Astrocyte (in vitro differentiated cells and primary cell): ENCODE measurements at regions not wholly inside any gene's neighbourhood (a gene's known extent, or its start where the extent isn't known, plus 50 kb on each side); places are given as distances from the start of the nearest gene placed in this dataset.
"Not testable (repeated sequence)": the region's sequence is repeated elsewhere in the genome, so short reads cannot be mapped to it uniquely, and the experiment has no call there.

Experiments used
- DNase-seq: peaks from one replicate; pipeline ENCODE4 v3.0.0-alpha.2; 2010; ENCODE audit warnings: low read depth
- FAIRE-seq: peaks from 2 replicates; lab custom pipeline; 2011; peaks lifted over from hg19 to GRCh38; lab: Jason Lieb, UNC
- H2AFZ ChIP-seq: 2 replicates; pipeline ENCODE4 v1.6.0; 2012; ENCODE audit warnings: low read depth, low read length, inconsistent platforms
- H3K27ac ChIP-seq: 2 replicates; pipeline ENCODE4 v1.5.1; 2011; ENCODE audit warnings: low read depth, low read length, inconsistent platforms
- H3K27me3 ChIP-seq: 2 replicates; pipeline ENCODE4 v1.6.0; 2011; ENCODE audit warnings: low read length, inconsistent platforms; ENCODE audit not compliant: insufficient read depth
- H3K36me3 ChIP-seq: 2 replicates; pipeline ENCODE4 v1.5.1; 2011; ENCODE audit warnings: low read length, inconsistent platforms; ENCODE audit not compliant: insufficient read depth
- H3K4me1 ChIP-seq: 2 replicates; pipeline ENCODE4 v1.5.1; 2011; ENCODE audit warnings: low read length, inconsistent platforms; ENCODE audit not compliant: insufficient read depth
- H3K4me2 ChIP-seq: 2 replicates; pipeline ENCODE4 v1.6.0; 2012; ENCODE audit warnings: low read length, inconsistent platforms
- H3K4me3 ChIP-seq: 2 replicates; pipeline ENCODE4 v1.5.1; 2011; ENCODE audit warnings: low read depth, mild to moderate bottlenecking, low read length, inconsistent platforms; ENCODE audit not compliant: insufficient read depth
- H3K79me2 ChIP-seq: 2 replicates; pipeline ENCODE4 v1.6.0; 2012; ENCODE audit warnings: mild to moderate bottlenecking, low read length, inconsistent platforms; ENCODE audit not compliant: insufficient read depth
- H3K9ac ChIP-seq: 2 replicates; pipeline ENCODE4 v1.6.0; 2012; ENCODE audit warnings: mild to moderate bottlenecking, low read length, inconsistent platforms
- H3K9me3 ChIP-seq: 2 replicates; pipeline ENCODE4 v1.5.1; 2012; ENCODE audit warnings: low read depth, mild to moderate bottlenecking, low read length, inconsistent platforms; ENCODE audit not compliant: insufficient read depth
- H4K20me1 ChIP-seq: 2 replicates; pipeline ENCODE4 v1.6.0; 2012; ENCODE audit warnings: low read length, inconsistent platforms; ENCODE audit not compliant: insufficient read depth
- H3K27ac Mint-ChIP-seq: one replicate; pipeline ENCODE4 v1.8.0; 2021; ENCODE audit warnings: mild to moderate bottlenecking, mixed read lengths; ENCODE audit not compliant: unreplicated experiment
- H3K27me3 Mint-ChIP-seq: one replicate; pipeline ENCODE4 v1.8.0; 2021; ENCODE audit warnings: low read depth, mixed read lengths; ENCODE audit not compliant: unreplicated experiment
- H3K36me3 Mint-ChIP-seq: one replicate; pipeline ENCODE4 v1.8.0; 2021; ENCODE audit warnings: low read depth, mixed read lengths; ENCODE audit not compliant: unreplicated experiment
- H3K4me1 Mint-ChIP-seq: one replicate; pipeline ENCODE4 v1.8.0; 2021; ENCODE audit warnings: low read depth, mixed read lengths; ENCODE audit not compliant: unreplicated experiment
- H3K4me3 Mint-ChIP-seq: one replicate; pipeline ENCODE4 v1.8.0; 2021; ENCODE audit warnings: mild to moderate bottlenecking, moderate library complexity, mixed read lengths; ENCODE audit not compliant: unreplicated experiment
- H3K9me3 Mint-ChIP-seq: one replicate; pipeline ENCODE4 v1.8.0; 2021; ENCODE audit warnings: mild to moderate bottlenecking, mixed read lengths; ENCODE audit not compliant: unreplicated experiment
- CTCF ChIP-seq: IDR thresholded peaks from 2 replicates; pipeline ENCODE4 v1.5.1; 2011; ENCODE audit warnings: low read depth, mild to moderate bottlenecking, inconsistent platforms, low read length, moderate library complexity; ENCODE audit not compliant: insufficient read depth
- EZH2 ChIP-seq: IDR thresholded peaks from 2 replicates; pipeline ENCODE4 v1.6.1; 2012; ENCODE audit warnings: mild to moderate bottlenecking, low read length, inconsistent platforms; ENCODE audit not compliant: insufficient read depth

GRCh38 chr10:53338199-53338598 is 565.6 kb upstream of the MBL2 start:
- not testable (repeated sequence) for DNase-seq, H3K36me3 ChIP-seq, H3K4me3 ChIP-seq, H2AFZ ChIP-seq, H3K27ac ChIP-seq, H3K4me1 Mint-ChIP-seq, H3K27ac Mint-ChIP-seq, H3K9me3 ChIP-seq, FAIRE-seq, H3K27me3 ChIP-seq, H3K36me3 Mint-ChIP-seq, H3K4me1 ChIP-seq, H3K9ac ChIP-seq, H3K79me2 ChIP-seq, H3K4me2 ChIP-seq, H3K27me3 Mint-ChIP-seq, H4K20me1 ChIP-seq, H3K4me3 Mint-ChIP-seq
- H3K9me3 Mint-ChIP-seq = peaks cover 14% of the 10 kb centered on the region

- not testable (repeated sequence) for H3K27me3 ChIP-seq, H3K27ac ChIP-seq, H3K9ac ChIP-seq, H3K4me3 Mint-ChIP-seq, H3K9me3 ChIP-seq, H3K4me1 ChIP-seq, H3K4me2 ChIP-seq, H3K36me3 ChIP-seq, H4K20me1 ChIP-seq, H3K36me3 Mint-ChIP-seq, H2AFZ ChIP-seq, H3K27me3 Mint-ChIP-seq, H3K4me1 Mint-ChIP-seq, FAIRE-seq, H3K79me2 ChIP-seq, H3K27ac Mint-ChIP-seq, H3K4me3 ChIP-seq, DNase-seq
- peaks cover 14% of the 10 kb centered on the region for H3K9me3 Mint-ChIP-seq
These were observed 563.3 kb upstream of the MBL2 start for GRCh38 chr10:53335803-53336422.

GRCh38 chr10:53331460-53331859 is 558.9 kb upstream of the MBL2 start:
- Histone ChIP-seq H3K27me3 (no peaks in the 10 kb centered on the region), H3K4me2 (no peak overlapping the region), H2AFZ (no peak overlapping the region), H3K4me3 (no peak overlapping the region), H4K20me1 (no peaks in the 10 kb centered on the region), H3K36me3 (no peaks in the 10 kb centered on the region), H3K9me3 (no peaks in the 10 kb centered on the region), H3K4me1 (no peaks in the 10 kb centered on the region), H3K27ac (no peak overlapping the region), H3K79me2 (no peaks in the 10 kb centered on the region), H3K9ac (no peak overlapping the region)
- Mint-ChIP-seq H3K36me3 (no peaks in the 10 kb centered on the region), H3K27me3 (no peaks in the 10 kb centered on the region), H3K4me1 (no peaks in the 10 kb centered on the region), H3K4me3 (no peak overlapping the region), H3K27ac (no peak overlapping the region), H3K9me3 (peaks cover 8% of the 10 kb centered on the region)
- DNase-seq (no peak), FAIRE-seq (no peak)
- TF ChIP-seq EZH2 (no peak), CTCF (no peak)

GRCh38 chr10:53326401-53327305 is 554.1 kb upstream of the MBL2 start:
- not testable (repeated sequence) for H3K79me2 ChIP-seq, H3K27me3 ChIP-seq, H3K4me3 Mint-ChIP-seq, H4K20me1 ChIP-seq, H3K4me2 ChIP-seq, DNase-seq, H3K27ac ChIP-seq, H3K9ac ChIP-seq, H3K36me3 Mint-ChIP-seq, H3K4me1 ChIP-seq, H3K27ac Mint-ChIP-seq, H2AFZ ChIP-seq, H3K4me3 ChIP-seq, H3K4me1 Mint-ChIP-seq, H3K9me3 ChIP-seq, H3K9me3 Mint-ChIP-seq, H3K36me3 ChIP-seq, H3K27me3 Mint-ChIP-seq
- peak; percentile 55 for FAIRE-seq
